B cell (primary cell): ENCODE measurements at regions not wholly inside any gene's neighbourhood (a gene's known extent, or its start where the extent isn't known, plus 50 kb on each side); places are given as distances from the start of the nearest gene placed in this dataset.
"Not testable (repeated sequence)": the region's sequence is repeated elsewhere in the genome, so short reads cannot be mapped to it uniquely, and the experiment has no call there.

Source experiments
- ATAC-seq: fragments of 200-7000 bp; cut with Tn5 transposase; one replicate; pipeline ENCODE4 v1.10.0; 2021; ENCODE audit warnings: low read depth, mild to moderate bottlenecking, moderate number of reproducible peaks, moderate library complexity
- CTCF ChIA-PET: fragments of 350-600 bp; sonication (Branson Sonifier 250); formaldehyde crosslinking; loops from one replicate; lab custom pipeline; 2021; ENCODE audit warnings: antibody characterized with exemption, inconsistent platforms; lab: Charles Lee
- POLR2A ChIA-PET: fragments of 350-600 bp; sonication (Branson Sonifier 250); formaldehyde crosslinking; loops from one replicate; lab custom pipeline; 2021; ENCODE audit warnings: antibody characterized with exemption; lab: Charles Lee
- DNase-seq: peaks from one replicate; pipeline ENCODE4 v3.0.0; 2013
- H2AFZ ChIP-seq: 2 replicates; pipeline ENCODE4 v1.6.1; 2012; ENCODE audit warnings: mild to moderate bottlenecking, low read depth, low read length; ENCODE audit not compliant: insufficient read depth, poor library complexity, severe bottlenecking
- H3K27ac ChIP-seq, 2 donors: 1 replicate in 1 of 2; 2 replicates in 1 of 2; pipeline ENCODE4 v1.5.1; 2012 to 2013; ENCODE audit warnings: low read length in 2 of 2, mild to moderate bottlenecking in 2 of 2, moderate library complexity in 1 of 2
- H3K27me3 ChIP-seq, 4 experiments: fragments of 200-600 bp in 1 of 4; sonication (generic) in 1 of 4; replicated peaks in 1 of 4; 1 replicate in 2 of 4; 2 replicates in 2 of 4; pipeline versions ENCODE4 v1.6.1 to v1.7.0; 2013 to 2016; ENCODE audit warnings: low read length in 3 of 4, mild to moderate bottlenecking in 2 of 4, mixed read lengths in 1 of 4, moderate library complexity in 1 of 4; ENCODE audit not compliant: insufficient read depth in 4 of 4, control insufficient read depth in 3 of 4; ENCODE audit errors: control extremely low read depth in 1 of 4
- H3K36me3 ChIP-seq, 2 experiments: replicated peaks in 1 of 2; 1 replicate in 1 of 2; 2 replicates in 1 of 2; pipeline versions ENCODE4 v1.6.1 to v1.7.1; 2013; ENCODE audit warnings: low read length in 1 of 2; ENCODE audit not compliant: insufficient read depth in 2 of 2, control insufficient read depth in 1 of 2; ENCODE audit errors: control extremely low read depth in 1 of 2, extremely low read depth in 1 of 2
- H3K4me1 ChIP-seq, 2 donors: fragments of 200-600 bp in 1 of 2; sonication (generic) in 1 of 2; 1 replicate in 1 of 2; 2 replicates in 1 of 2; pipeline versions ENCODE4 v1.5.1 to v1.6.1; 2013 to 2017; ENCODE audit warnings: low read length in 2 of 2; ENCODE audit not compliant: control insufficient read depth in 2 of 2, insufficient read depth in 2 of 2
- H3K4me2 ChIP-seq: replicated peaks from 2 replicates; pipeline ENCODE3; 2012; ENCODE audit warnings: mild to moderate bottlenecking, low read depth, low read length; ENCODE audit not compliant: poor library complexity, severe bottlenecking
- H3K4me3 ChIP-seq, 5 experiments: fragments of 200-600 bp in 1 of 5; sonication (generic) in 1 of 5; 1 replicate in 3 of 5; 2 replicates in 2 of 5; pipeline versions ENCODE4 v1.5.1 to v1.7.0; 2011 to 2016; ENCODE audit warnings: low read length in 4 of 5, mild to moderate bottlenecking in 4 of 5, low read depth in 2 of 5, control low read depth in 1 of 5, moderate library complexity in 1 of 5; ENCODE audit not compliant: insufficient read depth in 1 of 5; ENCODE audit errors: control extremely low read depth in 1 of 5, extremely low read depth in 1 of 5
- H3K79me2 ChIP-seq: fragments of 200-600 bp; sonication (generic); one replicate; pipeline ENCODE4 v1.6.0; 2016; ENCODE audit warnings: low read length; ENCODE audit not compliant: control insufficient read depth, insufficient read depth
- H3K9ac ChIP-seq: fragments of 200-600 bp; sonication (generic); 2 replicates; pipeline ENCODE4 v1.6.1; 2017; ENCODE audit warnings: mild to moderate bottlenecking, low read length, moderate library complexity
- H3K9me3 ChIP-seq, 3 donors: one replicate each; pipeline versions ENCODE4 v1.6.1 to v1.7.1; 2013; ENCODE audit warnings: low read length in 2 of 3; ENCODE audit not compliant: control insufficient read depth in 2 of 3, insufficient read depth in 1 of 3; ENCODE audit errors: control extremely low read depth in 1 of 3
- H4K20me1 ChIP-seq: 2 replicates; pipeline ENCODE4 v1.6.0; 2012; ENCODE audit warnings: mild to moderate bottlenecking, low read length; ENCODE audit not compliant: insufficient read depth, control insufficient read depth, poor library complexity, severe bottlenecking
- H3K27ac Mint-ChIP-seq: one replicate; pipeline ENCODE4 v1.8.0; 2021; ENCODE audit warnings: mixed read lengths
- H3K27me3 Mint-ChIP-seq: one replicate; pipeline ENCODE4 v1.8.0; 2021; ENCODE audit warnings: mixed read lengths
- H3K4me1 Mint-ChIP-seq: one replicate; pipeline ENCODE4 v1.8.0; 2021; ENCODE audit warnings: mixed read lengths
- H3K4me3 Mint-ChIP-seq: one replicate; pipeline ENCODE4 v1.8.0; 2021; ENCODE audit warnings: mixed read lengths
- H3K9me3 Mint-ChIP-seq: one replicate; pipeline ENCODE4 v1.8.0; 2022; ENCODE audit warnings: mixed read lengths; ENCODE audit not compliant: insufficient read depth
- EZH2 ChIP-seq: IDR thresholded peaks from 2 replicates; pipeline ENCODE4 v1.6.1; 2012; ENCODE audit warnings: borderline replicate concordance, low read depth, mild to moderate bottlenecking, moderate library complexity, low read length; ENCODE audit not compliant: insufficient read depth, poor library complexity, severe bottlenecking
- WGBS: methylation state at CpG from one replicate; pipeline ENCODE4 v1.1.5; 2013; ENCODE audit warnings: missing lambda C conversion rate; ENCODE audit not compliant: insufficient coverage; 5-methylcytosine and 5-hydroxymethylcytosine counted together
- intact Hi-C: fragments of 100-400 bp; cut with micrococcal nuclease; formaldehyde crosslinking; loops from one replicate; pipeline ENCODE4 v1.10.0; 2022
- TF ChIP-seq, protein P1 (sequence below): fragments of 200-600 bp; IDR thresholded peaks from one replicate; pipeline ENCODE4 v1.8.0; 2022; ENCODE audit warnings: antibody characterized with exemption, mild to moderate bottlenecking

GRCh38 chr5:21301205-21301604 lies 1313.2 kb upstream of the CDH18 start:
- POLR2A ChIA-PET, H4K20me1 ChIP-seq, DNase-seq, H3K4me1 ChIP-seq, H3K4me1 Mint-ChIP-seq, CTCF ChIA-PET, H3K9ac ChIP-seq, H3K27me3 Mint-ChIP-seq, H3K27ac ChIP-seq, H3K4me2 ChIP-seq, intact Hi-C loops, H3K4me3 ChIP-seq, H3K27ac Mint-ChIP-seq, H3K9me3 ChIP-seq, H3K79me2 ChIP-seq, H3K4me3 Mint-ChIP-seq, H3K9me3 Mint-ChIP-seq, ATAC-seq, H3K36me3 ChIP-seq, H2AFZ ChIP-seq, H3K27me3 ChIP-seq: not testable (repeated sequence)

- CTCF ChIA-PET, H3K4me1 Mint-ChIP-seq, H3K79me2 ChIP-seq, H3K4me2 ChIP-seq, POLR2A ChIA-PET, H3K27ac Mint-ChIP-seq, H3K27ac ChIP-seq, ATAC-seq, H2AFZ ChIP-seq, H3K4me3 ChIP-seq, H3K4me3 Mint-ChIP-seq, DNase-seq, H3K9me3 ChIP-seq, H3K9ac ChIP-seq, H3K9me3 Mint-ChIP-seq, H4K20me1 ChIP-seq, H3K27me3 Mint-ChIP-seq, intact Hi-C loops, H3K4me1 ChIP-seq, H3K27me3 ChIP-seq, H3K36me3 ChIP-seq: not testable (repeated sequence)
- no CpG with 5 or more reads among the region's 2 CpGs for WGBS
These were observed 1286.4 kb upstream of the CDH18 start for GRCh38 chr5:21274361-21274760.

- H3K9me3 ChIP-seq: no peaks in the 10 kb centered on the region
- H3K4me3 ChIP-seq: no peak overlapping the region
- no CpG with 5 or more reads among the region's 2 CpGs for WGBS
- ChIA-PET CTCF (no interaction called here), POLR2A (no interaction called here)
- no peaks in the 10 kb centered on the region for H3K4me1 Mint-ChIP-seq
- no peak for DNase-seq
- H3K27ac ChIP-seq: no peak overlapping the region
- TF ChIP-seq, protein P1, sequence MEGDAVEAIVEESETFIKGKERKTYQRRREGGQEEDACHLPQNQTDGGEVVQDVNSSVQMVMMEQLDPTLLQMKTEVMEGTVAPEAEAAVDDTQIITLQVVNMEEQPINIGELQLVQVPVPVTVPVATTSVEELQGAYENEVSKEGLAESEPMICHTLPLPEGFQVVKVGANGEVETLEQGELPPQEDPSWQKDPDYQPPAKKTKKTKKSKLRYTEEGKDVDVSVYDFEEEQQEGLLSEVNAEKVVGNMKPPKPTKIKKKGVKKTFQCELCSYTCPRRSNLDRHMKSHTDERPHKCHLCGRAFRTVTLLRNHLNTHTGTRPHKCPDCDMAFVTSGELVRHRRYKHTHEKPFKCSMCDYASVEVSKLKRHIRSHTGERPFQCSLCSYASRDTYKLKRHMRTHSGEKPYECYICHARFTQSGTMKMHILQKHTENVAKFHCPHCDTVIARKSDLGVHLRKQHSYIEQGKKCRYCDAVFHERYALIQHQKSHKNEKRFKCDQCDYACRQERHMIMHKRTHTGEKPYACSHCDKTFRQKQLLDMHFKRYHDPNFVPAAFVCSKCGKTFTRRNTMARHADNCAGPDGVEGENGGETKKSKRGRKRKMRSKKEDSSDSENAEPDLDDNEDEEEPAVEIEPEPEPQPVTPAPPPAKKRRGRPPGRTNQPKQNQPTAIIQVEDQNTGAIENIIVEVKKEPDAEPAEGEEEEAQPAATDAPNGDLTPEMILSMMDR: no peak
- TF ChIP-seq EZH2: no peak
- no peaks in the 10 kb centered on the region for H3K27me3 Mint-ChIP-seq
- intact Hi-C loops: no loop called here
- peaks cover 4% of the 10 kb centered on the region for H3K9me3 Mint-ChIP-seq
- H3K4me2 ChIP-seq: no peak overlapping the region
- no peaks in the 10 kb centered on the region for H4K20me1 ChIP-seq
- H3K27me3 ChIP-seq: no peaks in the 10 kb centered on the region
- H3K4me1 ChIP-seq: no peaks in the 10 kb centered on the region
- no peaks in the 10 kb centered on the region for H3K36me3 ChIP-seq
- no peak overlapping the region for H3K4me3 Mint-ChIP-seq
- no peaks in the 10 kb centered on the region for H3K79me2 ChIP-seq
- H2AFZ ChIP-seq: no peak overlapping the region
- no peak overlapping the region for H3K9ac ChIP-seq
- no peak overlapping the region for H3K27ac Mint-ChIP-seq
- ATAC-seq: no peak
These were observed 1275.4 kb upstream of the CDH18 start for GRCh38 chr5:21263361-21263760.
